ENCODE measurements at regions not wholly inside any gene's neighbourhood (a gene's known extent, or its start where the extent isn't known, plus 50 kb on each side); places are given as distances from the start of the nearest gene placed in this dataset.
"Not testable (repeated sequence)": the region's sequence is repeated elsewhere in the genome, so short reads cannot be mapped to it uniquely, and the experiment has no call there.

DNA sequence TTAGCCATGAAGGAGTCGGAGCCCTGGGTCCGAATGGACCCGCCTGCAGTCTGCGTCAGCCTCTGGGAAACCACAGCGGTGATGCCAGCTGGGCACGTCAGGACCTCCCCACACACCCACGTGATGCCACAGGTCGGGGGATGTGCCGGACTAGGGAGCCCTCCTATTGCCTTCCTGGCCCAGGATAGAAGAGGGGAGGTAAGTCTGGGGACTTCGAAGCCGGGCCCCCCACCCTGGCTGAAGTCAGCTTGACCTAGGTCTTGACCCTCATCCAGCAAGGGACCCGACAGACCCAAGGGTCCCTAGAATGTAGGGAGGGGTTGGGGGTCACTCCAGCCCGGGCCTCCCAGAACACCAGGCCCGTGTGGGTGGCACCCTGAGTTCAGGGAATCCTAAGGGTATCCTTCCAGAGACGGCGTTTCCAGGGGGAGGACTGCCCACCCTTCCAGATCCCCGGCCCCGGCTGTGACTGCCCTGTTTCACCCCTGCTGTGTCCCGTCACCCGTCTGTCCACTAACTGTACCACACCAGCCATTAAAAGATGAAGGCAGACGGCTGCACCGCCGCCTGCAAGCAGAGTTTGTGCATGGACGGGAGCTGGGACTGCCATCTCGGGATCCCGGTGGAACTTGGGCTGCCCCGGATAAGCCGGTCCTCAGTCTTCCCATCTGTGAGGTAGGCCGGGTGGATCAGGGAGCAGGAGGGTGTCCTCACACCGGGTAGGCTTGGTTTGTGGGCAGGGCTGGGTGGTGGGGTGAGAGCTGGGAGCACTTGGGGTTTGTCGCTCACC lies 435.3 kb upstream of the ZNF722 start:
- TF ChIP-seq, protein P1, sequence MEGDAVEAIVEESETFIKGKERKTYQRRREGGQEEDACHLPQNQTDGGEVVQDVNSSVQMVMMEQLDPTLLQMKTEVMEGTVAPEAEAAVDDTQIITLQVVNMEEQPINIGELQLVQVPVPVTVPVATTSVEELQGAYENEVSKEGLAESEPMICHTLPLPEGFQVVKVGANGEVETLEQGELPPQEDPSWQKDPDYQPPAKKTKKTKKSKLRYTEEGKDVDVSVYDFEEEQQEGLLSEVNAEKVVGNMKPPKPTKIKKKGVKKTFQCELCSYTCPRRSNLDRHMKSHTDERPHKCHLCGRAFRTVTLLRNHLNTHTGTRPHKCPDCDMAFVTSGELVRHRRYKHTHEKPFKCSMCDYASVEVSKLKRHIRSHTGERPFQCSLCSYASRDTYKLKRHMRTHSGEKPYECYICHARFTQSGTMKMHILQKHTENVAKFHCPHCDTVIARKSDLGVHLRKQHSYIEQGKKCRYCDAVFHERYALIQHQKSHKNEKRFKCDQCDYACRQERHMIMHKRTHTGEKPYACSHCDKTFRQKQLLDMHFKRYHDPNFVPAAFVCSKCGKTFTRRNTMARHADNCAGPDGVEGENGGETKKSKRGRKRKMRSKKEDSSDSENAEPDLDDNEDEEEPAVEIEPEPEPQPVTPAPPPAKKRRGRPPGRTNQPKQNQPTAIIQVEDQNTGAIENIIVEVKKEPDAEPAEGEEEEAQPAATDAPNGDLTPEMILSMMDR (IDR thresholded peaks at IDR 0.05; ENCODE audit: insufficient read depth, low read depth, low read length): not testable (repeated sequence)
- TF ChIP-seq EZH2 (IDR thresholded peaks at IDR 0.05; ENCODE audit: insufficient read depth, low read length): not testable (repeated sequence)
